ENCODE measurements at regions not wholly inside any gene's neighbourhood (a gene's known extent, or its start where the extent isn't known, plus 50 kb on each side); places are given as distances from the start of the nearest gene placed in this dataset.
"Not testable (repeated sequence)": the region's sequence is repeated elsewhere in the genome, so short reads cannot be mapped to it uniquely, and the experiment has no call there.

DNA sequence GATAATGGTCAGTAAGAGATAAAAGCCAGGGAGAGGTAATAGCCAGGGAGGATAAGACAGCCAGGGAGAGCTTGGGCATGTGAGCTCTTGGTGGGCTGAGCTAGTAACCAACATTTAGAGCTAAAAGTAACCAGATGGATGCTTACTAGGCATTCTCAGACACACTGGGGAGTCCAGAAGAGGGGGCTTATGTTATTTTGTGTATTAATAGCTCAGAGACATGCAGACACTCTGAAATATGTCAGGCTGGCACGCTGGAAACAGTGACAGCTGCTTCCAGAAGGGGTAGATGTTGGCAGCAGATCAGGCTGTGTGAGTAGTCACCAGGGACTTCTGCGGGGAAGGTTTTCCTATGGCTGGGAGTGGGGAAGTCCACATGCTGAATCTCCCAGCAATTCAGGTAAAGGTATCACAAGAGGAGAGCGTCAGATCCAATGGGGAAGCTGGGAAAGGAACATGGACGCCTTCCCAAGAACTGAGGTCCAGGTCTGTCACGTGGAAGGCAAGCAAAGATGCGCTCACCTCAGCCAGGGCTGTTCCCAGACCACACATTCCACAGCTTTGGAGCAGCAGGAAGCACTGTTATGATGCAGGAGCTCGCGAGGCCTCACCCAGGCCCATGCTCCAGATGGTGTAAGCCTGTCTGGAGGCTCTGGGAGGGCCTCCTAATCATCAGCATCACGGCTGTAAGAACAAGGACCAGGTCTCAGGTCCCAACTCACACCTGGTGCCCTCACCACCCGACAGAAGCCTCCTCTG is 196.0 kb downstream of the ATP6V0E2 start:
- in situ Hi-C loops (cut with HindIII; ENCODE audit: low pct_unique_long_range_greater_than_20kb, low sequenced_read_pairs); DNase-seq (ENCODE audit: low read depth, low spot score): not testable (repeated sequence)

DNA sequence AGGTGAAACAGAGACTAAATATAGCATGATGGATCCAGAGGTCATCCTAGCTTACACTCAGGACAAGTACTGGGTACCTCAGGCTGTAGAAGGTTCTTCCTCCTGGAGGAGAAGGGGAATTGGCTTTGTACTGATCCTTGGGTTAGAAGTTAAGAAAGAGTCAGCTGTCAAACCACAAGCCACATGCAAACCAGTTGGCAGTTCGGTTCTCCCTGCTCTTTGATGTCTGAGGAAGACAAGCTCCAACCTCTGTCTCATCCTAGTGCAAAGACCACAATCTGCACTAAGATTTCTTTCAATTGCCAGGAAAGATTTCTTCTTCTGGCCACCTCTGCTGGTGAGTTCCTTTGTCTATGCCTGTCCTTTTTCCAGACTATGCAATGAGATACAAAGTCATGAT is 203.8 kb downstream of the ATP6V0E2 start:
- in situ Hi-C loops (cut with HindIII; ENCODE audit: low pct_unique_long_range_greater_than_20kb, low sequenced_read_pairs); DNase-seq (ENCODE audit: low read depth, low spot score): not testable (repeated sequence)

DNA sequence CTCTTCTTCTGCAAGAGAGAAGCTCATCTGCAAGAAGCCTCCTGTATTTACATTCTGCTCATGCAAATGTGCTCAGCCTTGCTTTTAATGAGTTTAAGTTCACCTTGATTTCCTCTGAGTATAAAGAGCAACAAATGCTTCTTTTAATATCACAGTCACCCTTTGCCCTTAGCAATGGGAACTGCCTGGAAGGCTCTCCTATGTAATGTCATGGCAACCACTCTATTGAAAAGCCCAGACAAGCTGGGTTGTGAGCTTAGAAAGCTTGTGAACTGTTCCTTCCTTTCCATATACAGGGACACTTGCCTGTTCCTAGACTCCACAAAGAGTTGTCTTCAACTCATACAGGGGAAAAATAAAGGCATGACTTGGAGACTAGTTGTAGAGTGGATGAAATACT is 208.1 kb downstream of the ATP6V0E2 start:
- in situ Hi-C loops (cut with HindIII; ENCODE audit: low pct_unique_long_range_greater_than_20kb, low sequenced_read_pairs); DNase-seq (ENCODE audit: low read depth, low spot score): not testable (repeated sequence)

DNA sequence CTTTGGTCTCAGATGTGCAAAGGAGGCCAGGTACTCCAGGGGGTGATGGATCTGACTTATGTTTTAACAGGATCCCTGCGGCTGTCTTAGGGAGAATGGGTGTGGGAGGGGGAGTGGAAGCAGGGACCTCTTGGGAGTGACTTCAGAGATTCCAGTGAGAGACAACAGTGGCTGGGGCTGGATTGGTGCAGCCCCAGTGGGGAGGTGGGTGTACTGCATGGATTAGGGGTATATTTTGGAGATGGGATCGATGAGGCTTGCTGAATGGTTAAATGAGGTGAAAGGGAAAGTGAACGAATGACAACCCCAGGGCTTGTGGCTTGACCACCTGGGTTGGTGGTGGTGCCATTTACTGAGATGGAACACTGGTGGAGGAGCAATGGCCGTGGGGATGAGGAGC is 211.0 kb downstream of the ATP6V0E2 start:
- DNase-seq (ENCODE audit: low read depth, low spot score); in situ Hi-C loops (cut with HindIII; ENCODE audit: low pct_unique_long_range_greater_than_20kb, low sequenced_read_pairs): not testable (repeated sequence)

DNA sequence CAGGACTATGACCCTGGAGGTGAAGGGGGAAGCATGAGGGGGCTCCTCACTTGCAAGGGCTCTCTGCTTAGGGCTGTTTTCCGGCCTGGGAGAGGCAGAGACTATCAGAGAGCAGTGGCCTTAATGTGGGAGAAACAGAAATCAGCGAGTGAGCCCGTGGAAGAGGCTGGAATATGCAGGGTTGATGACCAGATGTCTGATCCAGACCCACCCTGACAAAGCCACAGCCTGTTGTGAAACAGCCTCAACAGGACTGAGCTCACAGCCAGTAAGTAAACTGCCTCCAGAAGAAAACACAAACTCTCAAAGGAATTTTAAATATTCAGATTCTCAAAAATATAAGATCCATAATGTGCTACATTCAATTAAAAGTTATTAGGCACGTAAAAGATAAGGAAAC is 213.7 kb downstream of the ATP6V0E2 start:
- DNase-seq (ENCODE audit: low read depth, low spot score); in situ Hi-C loops (cut with HindIII; ENCODE audit: low pct_unique_long_range_greater_than_20kb, low sequenced_read_pairs): not testable (repeated sequence)

DNA sequence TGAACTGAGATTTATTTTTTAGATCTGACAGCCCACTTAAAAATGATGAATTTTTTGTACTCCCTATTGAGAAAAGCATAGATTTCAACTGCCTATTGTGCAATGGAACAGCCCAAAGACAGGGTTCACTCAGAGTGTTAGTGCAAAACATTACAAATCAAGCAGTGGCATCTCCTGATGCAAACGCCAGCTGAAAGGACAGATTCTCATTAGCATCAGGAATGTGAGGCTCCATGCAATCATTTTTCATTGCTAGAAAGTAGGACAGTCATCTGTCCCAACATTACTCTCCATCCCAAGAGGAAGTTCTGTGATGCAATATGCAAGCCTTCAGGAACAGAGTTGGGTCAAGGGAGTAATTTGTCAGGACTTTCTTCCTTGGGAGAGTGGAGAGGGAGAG is 215.4 kb downstream of the ATP6V0E2 start:
- in situ Hi-C loops (cut with HindIII; ENCODE audit: low pct_unique_long_range_greater_than_20kb, low sequenced_read_pairs); DNase-seq (ENCODE audit: low read depth, low spot score): not testable (repeated sequence)

DNA sequence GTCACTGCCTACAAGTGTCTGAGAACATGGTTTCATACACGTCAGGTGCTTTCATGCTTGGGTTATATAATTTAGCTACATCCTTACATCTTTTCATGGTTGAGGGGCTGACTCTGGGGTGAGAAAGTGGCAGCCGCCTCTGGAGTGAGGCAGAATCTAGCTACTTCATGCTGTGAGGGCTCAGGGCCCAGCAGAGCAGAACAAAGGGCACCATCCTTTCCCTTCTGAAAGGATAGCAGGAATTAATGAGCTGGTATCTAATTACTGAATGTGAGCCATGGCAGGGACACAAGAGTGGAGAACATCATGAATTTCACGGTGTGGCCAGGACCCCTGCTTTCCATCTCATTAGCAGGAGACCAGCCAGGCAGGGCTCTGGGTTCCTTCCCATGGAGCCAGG is 217.0 kb downstream of the ATP6V0E2 start:
- DNase-seq (ENCODE audit: low read depth, low spot score); in situ Hi-C loops (cut with HindIII; ENCODE audit: low pct_unique_long_range_greater_than_20kb, low sequenced_read_pairs): not testable (repeated sequence)

DNA sequence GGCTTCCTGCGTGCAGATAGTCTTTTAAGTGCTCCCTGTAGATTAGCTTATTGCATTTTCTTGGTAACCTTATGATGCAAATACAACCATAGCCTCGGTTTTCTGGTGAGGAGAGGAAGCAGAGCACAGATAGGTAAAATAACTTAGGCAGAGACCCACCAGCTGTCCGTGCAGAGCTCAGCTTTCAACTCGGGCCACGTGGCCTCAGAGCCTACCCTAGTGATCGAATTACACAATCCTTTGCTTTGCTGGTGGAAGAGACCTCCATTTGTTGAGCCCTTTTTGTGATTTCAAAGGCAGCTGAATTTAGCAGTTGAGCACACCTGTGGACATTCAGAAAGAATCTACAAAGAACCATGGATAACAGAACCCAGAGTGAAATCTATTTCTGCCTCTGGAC is 220.1 kb downstream of the ATP6V0E2 start:
- DNase-seq (ENCODE audit: low read depth, low spot score); in situ Hi-C loops (cut with HindIII; ENCODE audit: low pct_unique_long_range_greater_than_20kb, low sequenced_read_pairs): not testable (repeated sequence)

DNA sequence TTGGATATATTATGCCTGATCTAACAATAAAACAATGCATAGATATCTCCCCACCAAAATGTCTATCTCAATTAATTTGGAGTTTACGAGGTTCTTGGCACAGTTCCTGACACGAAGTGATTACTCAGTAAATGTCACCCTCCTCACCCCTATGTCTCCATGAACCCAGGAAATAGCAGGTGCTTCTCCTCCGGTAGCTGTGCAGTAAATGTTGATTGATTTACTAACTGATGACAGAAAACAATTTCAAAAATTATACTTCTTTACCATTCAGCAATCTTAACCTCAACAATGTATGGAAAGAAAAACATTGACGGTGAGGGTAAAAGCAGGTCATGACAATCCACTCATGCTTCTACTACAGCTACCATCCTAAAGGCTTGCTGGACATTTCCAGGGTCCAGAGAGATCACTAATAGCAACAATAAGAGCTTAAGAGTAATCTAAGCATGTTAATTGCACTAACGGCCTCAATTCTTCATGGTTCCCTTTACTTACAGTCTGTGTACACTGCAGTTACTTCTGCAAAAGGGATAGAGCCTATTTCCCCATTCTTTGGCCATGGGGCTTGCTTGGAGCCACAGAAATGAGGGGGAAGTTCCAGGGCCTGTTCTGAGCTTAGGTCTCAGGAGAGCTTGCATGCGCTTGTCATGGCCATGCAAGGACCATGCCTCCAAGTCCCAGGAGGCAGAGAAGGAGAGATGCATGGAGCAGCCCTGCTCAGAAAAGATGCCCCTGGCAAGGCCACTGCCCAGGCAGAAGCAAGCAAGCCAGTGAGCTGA is 222.6 kb downstream of the ATP6V0E2 start:
- DNase-seq (ENCODE audit: low read depth, low spot score); in situ Hi-C loops (cut with HindIII; ENCODE audit: low pct_unique_long_range_greater_than_20kb, low sequenced_read_pairs): not testable (repeated sequence)

DNA sequence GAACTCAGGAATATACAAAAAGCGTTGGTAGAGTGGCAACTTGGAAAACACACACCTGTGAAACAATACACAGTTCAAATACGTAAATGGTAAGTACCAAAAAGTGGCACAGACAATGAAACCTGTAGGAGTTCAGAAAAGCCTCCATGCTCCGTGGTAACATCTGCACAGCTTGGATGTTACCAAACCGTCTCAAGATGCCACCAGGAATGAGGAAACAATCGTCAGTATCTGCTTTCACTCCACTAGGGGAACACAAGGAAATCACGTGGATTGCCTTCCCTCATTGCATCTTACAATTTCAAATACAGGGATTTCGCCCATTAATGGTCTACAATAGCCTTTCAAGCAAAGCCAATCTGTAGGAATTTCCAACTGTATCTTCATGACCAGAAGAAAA is 224.6 kb upstream of the LRRC61 start:
- in situ Hi-C loops (cut with HindIII; ENCODE audit: low pct_unique_long_range_greater_than_20kb, low sequenced_read_pairs); DNase-seq (ENCODE audit: low read depth, low spot score): not testable (repeated sequence)

DNA sequence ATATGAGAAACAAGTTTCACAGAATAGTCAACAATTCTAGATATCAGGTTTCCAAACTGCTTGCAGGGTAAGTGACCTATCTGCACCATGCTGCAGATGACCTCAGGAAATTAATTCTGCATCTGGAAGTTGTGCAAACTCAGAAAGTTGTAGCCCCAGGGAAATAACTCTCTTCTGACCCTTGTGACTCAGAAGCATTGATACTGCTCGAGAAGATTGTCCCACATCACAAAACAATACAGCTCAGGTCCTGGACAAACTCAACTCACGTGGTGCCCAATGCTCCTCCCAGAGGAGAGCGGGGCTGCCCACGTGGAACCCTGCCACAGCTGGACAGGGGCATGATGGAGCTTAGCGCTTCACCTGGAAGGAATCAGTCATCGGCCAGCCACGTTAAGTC is 221.9 kb upstream of the LRRC61 start:
- DNase-seq (ENCODE audit: low read depth, low spot score): peak; percentile 29
- in situ Hi-C loops (cut with HindIII; ENCODE audit: low pct_unique_long_range_greater_than_20kb, low sequenced_read_pairs): not testable (repeated sequence)

DNA sequence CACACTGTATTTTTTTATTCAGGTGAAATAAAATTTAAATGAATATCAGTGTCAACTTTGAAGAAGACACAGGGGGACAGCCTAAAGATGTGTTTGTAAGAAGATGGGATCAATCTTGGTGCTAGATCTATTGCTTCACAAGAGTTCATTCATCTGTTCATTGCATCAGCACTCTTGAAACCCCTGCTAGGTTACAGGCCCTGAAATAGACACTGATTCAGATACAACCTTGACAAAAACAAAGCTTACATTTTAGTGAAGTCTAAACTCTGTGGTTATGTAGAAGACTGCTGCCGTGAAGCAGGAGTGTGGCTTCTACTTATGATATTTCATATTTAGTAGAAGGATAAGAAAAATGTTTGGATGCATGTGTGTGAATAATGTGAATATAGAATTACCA is 215.9 kb upstream of the LRRC61 start:
- DNase-seq (ENCODE audit: low read depth, low spot score); in situ Hi-C loops (cut with HindIII; ENCODE audit: low pct_unique_long_range_greater_than_20kb, low sequenced_read_pairs): not testable (repeated sequence)

DNA sequence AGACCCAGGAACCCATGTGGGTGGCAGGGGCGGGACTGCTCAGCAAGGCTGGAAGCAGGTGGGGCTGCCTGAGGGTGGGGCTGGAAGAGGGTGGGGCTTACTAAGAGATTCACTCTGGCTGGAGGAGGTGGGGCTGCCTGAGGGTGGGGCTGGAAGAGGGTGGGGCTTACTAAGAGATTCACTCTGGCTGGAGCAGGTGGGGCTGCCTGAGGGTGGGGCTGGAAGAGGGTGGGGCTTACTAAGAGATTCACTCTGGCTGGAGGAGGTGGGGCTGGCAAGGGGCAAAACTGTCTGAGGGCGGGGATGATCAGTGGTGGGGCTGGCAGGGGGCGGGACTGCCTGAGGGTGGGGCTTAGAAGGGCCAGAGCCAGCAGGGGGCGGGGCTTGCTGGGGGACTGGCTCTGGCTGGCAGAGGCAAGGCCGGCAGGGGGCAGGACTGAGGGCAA is 212.8 kb upstream of the LRRC61 start:
- DNase-seq (ENCODE audit: low read depth, low spot score): peak; percentile 56

DNA sequence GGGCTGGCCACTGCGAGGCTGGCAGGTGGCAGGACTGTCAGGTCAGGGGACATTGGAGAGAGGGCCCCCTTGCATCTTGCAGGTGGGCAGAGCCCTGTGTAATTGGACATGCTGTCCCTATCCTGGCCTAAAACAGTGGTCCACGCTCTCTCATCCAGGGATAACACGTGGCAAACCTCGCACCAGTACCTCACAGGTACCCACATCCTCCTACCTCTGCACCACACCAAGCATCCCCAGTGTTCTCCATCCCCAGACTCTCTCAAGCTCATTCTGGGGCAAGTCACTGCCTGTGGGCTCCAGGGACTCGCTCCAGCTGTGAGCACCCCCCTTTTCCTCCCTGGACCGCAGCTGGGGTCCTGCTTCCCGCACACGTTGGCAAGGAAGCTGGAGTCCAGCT is 212.3 kb upstream of the LRRC61 start:
- DNase-seq (ENCODE audit: low read depth, low spot score): peak; percentile 17
- in situ Hi-C loops (cut with HindIII; ENCODE audit: low pct_unique_long_range_greater_than_20kb, low sequenced_read_pairs): not testable (repeated sequence)

More for the DNA sequence above, 212.8 kb upstream of the LRRC61 start:
- in situ Hi-C loops (cut with HindIII; ENCODE audit: low pct_unique_long_range_greater_than_20kb, low sequenced_read_pairs): not testable (repeated sequence)

DNA sequence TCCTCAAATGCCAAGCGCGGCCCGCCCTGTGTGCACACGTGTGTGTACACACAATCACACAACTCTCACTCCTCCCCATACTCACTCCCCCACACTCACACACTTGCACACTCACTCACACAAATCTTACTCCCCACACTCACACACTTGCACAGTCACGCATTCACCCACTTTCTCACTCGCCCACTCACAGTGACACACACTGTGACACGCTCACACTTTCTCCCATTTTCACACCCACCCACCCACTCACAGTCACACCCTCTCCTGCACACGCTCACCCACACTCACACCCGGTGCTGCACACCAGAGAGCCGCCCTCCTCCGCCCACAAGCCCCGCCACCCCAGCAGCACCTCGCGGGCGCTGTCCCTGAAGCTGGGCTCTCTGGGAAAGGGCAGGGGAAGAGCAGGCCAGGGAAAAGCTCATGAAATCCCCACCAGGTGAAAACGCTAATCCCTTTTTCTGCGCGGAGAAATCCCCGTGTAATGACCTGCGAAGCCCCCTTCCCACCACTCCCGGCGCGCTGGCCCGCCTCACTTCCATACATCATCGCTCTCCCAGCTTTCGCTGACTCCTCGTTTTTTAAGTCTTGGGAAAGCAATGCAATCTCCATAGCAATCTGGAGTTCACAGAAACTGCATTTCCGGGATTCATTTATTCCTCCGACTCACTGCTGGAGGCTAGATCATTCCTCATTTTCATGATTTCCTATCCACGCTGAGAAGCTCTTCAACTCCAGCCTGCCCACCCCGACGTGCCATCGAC is 211.6 kb upstream of the LRRC61 start:
- in situ Hi-C loops (cut with HindIII; ENCODE audit: low pct_unique_long_range_greater_than_20kb, low sequenced_read_pairs); DNase-seq (ENCODE audit: low read depth, low spot score): not testable (repeated sequence)

DNA sequence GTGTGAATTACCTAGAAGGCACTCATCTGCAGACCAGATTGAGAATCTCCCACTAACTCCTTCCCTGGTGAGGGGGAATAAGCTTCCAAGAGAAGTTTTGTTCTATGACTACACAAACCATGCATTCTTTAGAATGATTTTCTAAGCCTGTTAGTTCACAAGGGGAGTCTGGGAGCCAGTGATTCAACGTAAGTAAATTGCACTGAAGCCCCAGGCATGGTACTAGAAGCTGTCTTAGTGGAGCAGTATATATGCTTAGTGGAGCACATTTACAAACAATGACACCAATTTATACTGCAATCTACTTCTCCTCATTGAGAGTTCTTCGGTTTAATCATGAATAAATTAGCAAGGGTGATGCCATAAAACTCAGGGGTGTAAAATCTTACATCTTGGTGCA is 209.9 kb upstream of the LRRC61 start:
- peak; percentile 74 for DNase-seq (ENCODE audit: low read depth, low spot score)
- in situ Hi-C loops (cut with HindIII; ENCODE audit: low pct_unique_long_range_greater_than_20kb, low sequenced_read_pairs): not testable (repeated sequence)

DNA sequence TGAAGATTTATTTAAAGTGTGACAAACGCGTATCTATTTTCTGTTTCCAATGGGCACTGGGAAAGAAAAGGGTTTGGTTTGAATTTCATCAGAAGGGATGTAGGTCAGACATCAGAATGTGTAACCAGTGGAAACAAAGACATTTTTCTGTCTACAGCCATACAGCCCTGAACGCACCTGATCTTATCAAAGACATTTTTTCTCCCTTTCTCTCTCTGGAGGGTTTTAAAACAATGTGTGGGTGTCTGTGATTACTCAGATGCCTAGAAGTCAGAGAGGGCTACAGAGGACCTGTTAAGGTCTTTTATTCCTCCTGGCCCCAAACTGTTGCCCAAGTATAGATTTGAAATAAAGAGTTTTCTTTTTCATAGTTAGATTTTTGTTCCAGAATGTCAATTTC is 208.6 kb upstream of the LRRC61 start:
- in situ Hi-C loops (cut with HindIII; ENCODE audit: low pct_unique_long_range_greater_than_20kb, low sequenced_read_pairs); DNase-seq (ENCODE audit: low read depth, low spot score): not testable (repeated sequence)

DNA sequence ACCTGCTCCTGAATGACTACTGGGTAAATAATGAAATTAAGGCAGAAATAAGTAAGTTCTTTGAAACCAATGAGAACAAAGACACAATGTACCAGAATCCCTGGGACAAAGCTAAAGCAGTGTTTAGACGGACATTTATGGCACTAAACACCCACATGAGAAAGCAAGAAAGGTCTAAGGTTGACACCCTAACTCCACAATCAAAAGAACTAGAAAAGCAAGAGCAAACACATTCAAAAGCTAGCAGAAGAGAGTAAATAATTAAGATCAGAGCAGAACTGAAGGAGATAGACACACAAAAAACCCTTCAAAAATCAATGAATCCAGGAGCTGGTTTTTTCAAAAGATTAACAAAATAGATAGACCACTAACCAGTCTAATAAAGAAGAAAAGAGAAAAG is 203.2 kb upstream of the LRRC61 start:
- in situ Hi-C loops (cut with HindIII; ENCODE audit: low pct_unique_long_range_greater_than_20kb, low sequenced_read_pairs): not testable (repeated sequence)

More for the DNA sequence above, 203.2 kb upstream of the LRRC61 start:
- DNase-seq (ENCODE audit: low read depth, low spot score): not testable (repeated sequence)

Measured in SK-MEL-5 (cell line).